ENCODE measurements at regions not wholly inside any gene's neighbourhood (a gene's known extent, or its start where the extent isn't known, plus 50 kb on each side); places are given as distances from the start of the nearest gene placed in this dataset.

- no peak for TF ChIP-seq CTCF (IDR thresholded peaks at IDR 0.05; ENCODE audit: borderline replicate concordance, extremely low read depth, low read length, poor library complexity, severe bottlenecking)
- TF ChIP-seq EZH2 (IDR thresholded peaks at IDR 0.05; ENCODE audit: borderline replicate concordance, low read depth, low read length, severe bottlenecking) = no peak
These were observed 375.3 kb upstream of the DDI1 start for GRCh38 chr11:103661185-103661584.

Measured in DND-41 (cell line).